CD4-positive, alpha-beta T cell (primary cell): ENCODE measurements at regions not wholly inside any gene's neighbourhood (a gene's known extent, or its start where the extent isn't known, plus 50 kb on each side); places are given as distances from the start of the nearest gene placed in this dataset.

Experiments
- ATAC-seq: fragments of 200-7000 bp; cut with Tn5 transposase; one replicate; pipeline ENCODE4 v1.10.0; 2022; ENCODE audit warnings: mild to moderate bottlenecking; ENCODE audit not compliant: poor library complexity
- CTCF ChIA-PET: fragments of 350-600 bp; sonication (Branson Sonifier 250); formaldehyde crosslinking; loops from one replicate; lab custom pipeline; 2021; ENCODE audit warnings: antibody characterized with exemption, inconsistent platforms; lab: Charles Lee
- POLR2A ChIA-PET: fragments of 350-600 bp; sonication (Branson Sonifier 250); formaldehyde crosslinking; loops from one replicate; lab custom pipeline; 2021; ENCODE audit warnings: antibody characterized with exemption, inconsistent platforms; lab: Charles Lee
- DNase-seq, 14 experiments: peaks; one replicate each; pipeline ENCODE4 v3.0.0-alpha.2; 2013 to 2020; ENCODE audit warnings: mixed read lengths in 2 of 14
- H3K27ac ChIP-seq, 2 donors: one replicate each; pipeline versions ENCODE4 v1.5.1 to v1.7.0; 2013; ENCODE audit warnings: low read length in 2 of 2, low read depth in 1 of 2, mild to moderate bottlenecking in 1 of 2
- H3K27me3 ChIP-seq, 2 experiments: 1 replicate in 1 of 2; 2 replicates in 1 of 2; pipeline versions ENCODE4 v1.6.1 to v1.7.0; 2013; ENCODE audit warnings: low read length in 2 of 2, control low read depth in 1 of 2, mild to moderate bottlenecking in 1 of 2, moderate library complexity in 1 of 2; ENCODE audit not compliant: insufficient read depth in 2 of 2, control insufficient read depth in 1 of 2
- H3K36me3 ChIP-seq: one replicate; pipeline ENCODE4 v1.6.1; 2013; ENCODE audit warnings: low read length, control low read depth; ENCODE audit not compliant: insufficient read depth
- H3K4me1 ChIP-seq: one replicate; pipeline ENCODE4 v1.6.1; 2013; ENCODE audit warnings: low read length, control low read depth; ENCODE audit not compliant: insufficient read depth
- H3K4me3 ChIP-seq: one replicate; pipeline ENCODE4 v1.5.1; 2013; ENCODE audit warnings: mild to moderate bottlenecking, low read length, moderate library complexity
- H3K9me3 ChIP-seq, 2 experiments: 1 replicate in 1 of 2; 2 replicates in 1 of 2; pipeline versions ENCODE4 v1.6.1 to v1.7.0; 2013; ENCODE audit warnings: low read length in 2 of 2, mild to moderate bottlenecking in 2 of 2, control low read depth in 1 of 2, moderate library complexity in 1 of 2; ENCODE audit not compliant: control insufficient read depth in 1 of 2, insufficient read depth in 1 of 2
- H3K27ac Mint-ChIP-seq: one replicate; pipeline ENCODE4 v1.8.0; 2020; ENCODE audit warnings: mixed read lengths
- H3K27me3 Mint-ChIP-seq: one replicate; pipeline ENCODE4 v1.8.0; 2021; ENCODE audit warnings: mixed read lengths
- H3K36me3 Mint-ChIP-seq: one replicate; pipeline ENCODE4 v1.8.0; 2021; ENCODE audit warnings: low read depth, mixed read lengths
- H3K4me1 Mint-ChIP-seq: one replicate; pipeline ENCODE4 v1.8.0; 2021; ENCODE audit warnings: low read depth, mixed read lengths
- H3K4me3 Mint-ChIP-seq: one replicate; pipeline ENCODE4 v1.8.0; 2020; ENCODE audit warnings: mild to moderate bottlenecking, mixed read lengths
- H3K9me3 Mint-ChIP-seq: one replicate; pipeline ENCODE4 v1.8.0; 2020; ENCODE audit warnings: mixed read lengths
- intact Hi-C, 2 experiments: fragments of 100-400 bp; cut with DNase I in 1 of 2; cut with micrococcal nuclease in 1 of 2; formaldehyde crosslinking; loops; one replicate each; pipeline versions ENCODE4 v1.15.1 to v1.9.0; 2023 to 2025; cut with DNase I, micrococcal nuclease
- TF ChIP-seq, protein P1 (sequence below): fragments of 200-600 bp; IDR thresholded peaks from one replicate; pipeline ENCODE4 v1.8.0; 2022; ENCODE audit warnings: antibody characterized with exemption, mild to moderate bottlenecking

DNA sequence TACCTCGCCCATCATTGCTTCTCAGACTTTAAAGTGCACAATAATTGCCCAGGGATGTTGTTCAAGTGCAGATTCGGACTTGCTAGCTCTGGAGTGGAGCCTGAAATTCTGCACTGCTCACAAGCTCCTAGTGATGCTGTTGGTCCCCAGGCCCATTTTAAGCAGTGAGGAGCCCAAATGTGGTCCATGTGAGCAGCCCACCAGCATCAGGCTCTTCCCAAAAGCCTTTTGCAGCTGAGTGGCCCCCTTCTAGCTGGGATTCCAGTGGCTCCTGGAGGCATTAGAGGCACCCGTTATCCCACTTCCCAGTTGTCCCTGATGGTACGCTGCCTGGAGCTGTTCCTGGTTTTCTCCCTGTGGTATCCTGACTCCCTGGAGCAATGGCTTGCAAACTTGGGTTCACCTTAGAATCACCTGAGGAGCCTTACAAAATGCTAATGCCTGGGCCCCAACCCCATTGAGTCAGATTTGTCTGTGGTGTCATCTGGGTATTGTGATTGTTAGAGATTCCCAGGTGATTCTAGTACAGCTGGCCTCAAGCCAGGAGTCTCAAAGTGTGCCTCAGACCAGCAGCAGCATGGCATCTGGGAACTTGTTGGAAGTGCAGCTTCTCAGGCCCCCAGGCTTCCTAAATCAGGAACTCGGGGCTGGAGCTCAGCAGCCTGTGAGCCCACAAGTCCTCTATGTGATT lies 186.9 kb upstream of the SLC24A3 start:
- intact Hi-C loops = no loop called here
- no peak overlapping the region for H3K4me3 ChIP-seq
- peaks cover 0 to 42% of the 10 kb centered on the region in 2 experiments for H3K9me3 ChIP-seq
- ChIA-PET CTCF (no interaction called here), POLR2A (no interaction called here)
- Mint-ChIP-seq H3K27me3 (peaks cover 4% of the 10 kb centered on the region), H3K4me1 (no peaks in the 10 kb centered on the region), H3K9me3 (no peaks in the 10 kb centered on the region), H3K36me3 (no peaks in the 10 kb centered on the region), H3K4me3 (no peak overlapping the region), H3K27ac (no peak overlapping the region)
- TF ChIP-seq, protein P1, sequence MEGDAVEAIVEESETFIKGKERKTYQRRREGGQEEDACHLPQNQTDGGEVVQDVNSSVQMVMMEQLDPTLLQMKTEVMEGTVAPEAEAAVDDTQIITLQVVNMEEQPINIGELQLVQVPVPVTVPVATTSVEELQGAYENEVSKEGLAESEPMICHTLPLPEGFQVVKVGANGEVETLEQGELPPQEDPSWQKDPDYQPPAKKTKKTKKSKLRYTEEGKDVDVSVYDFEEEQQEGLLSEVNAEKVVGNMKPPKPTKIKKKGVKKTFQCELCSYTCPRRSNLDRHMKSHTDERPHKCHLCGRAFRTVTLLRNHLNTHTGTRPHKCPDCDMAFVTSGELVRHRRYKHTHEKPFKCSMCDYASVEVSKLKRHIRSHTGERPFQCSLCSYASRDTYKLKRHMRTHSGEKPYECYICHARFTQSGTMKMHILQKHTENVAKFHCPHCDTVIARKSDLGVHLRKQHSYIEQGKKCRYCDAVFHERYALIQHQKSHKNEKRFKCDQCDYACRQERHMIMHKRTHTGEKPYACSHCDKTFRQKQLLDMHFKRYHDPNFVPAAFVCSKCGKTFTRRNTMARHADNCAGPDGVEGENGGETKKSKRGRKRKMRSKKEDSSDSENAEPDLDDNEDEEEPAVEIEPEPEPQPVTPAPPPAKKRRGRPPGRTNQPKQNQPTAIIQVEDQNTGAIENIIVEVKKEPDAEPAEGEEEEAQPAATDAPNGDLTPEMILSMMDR = no peak
- DNase-seq = no peak
- no peaks in the 10 kb centered on the region for H3K4me1 ChIP-seq
- no peaks in the 10 kb centered on the region for H3K27me3 ChIP-seq
- no peaks in the 10 kb centered on the region for H3K36me3 ChIP-seq
- no peak for ATAC-seq
- H3K27ac ChIP-seq = no peak overlapping the region

DNA sequence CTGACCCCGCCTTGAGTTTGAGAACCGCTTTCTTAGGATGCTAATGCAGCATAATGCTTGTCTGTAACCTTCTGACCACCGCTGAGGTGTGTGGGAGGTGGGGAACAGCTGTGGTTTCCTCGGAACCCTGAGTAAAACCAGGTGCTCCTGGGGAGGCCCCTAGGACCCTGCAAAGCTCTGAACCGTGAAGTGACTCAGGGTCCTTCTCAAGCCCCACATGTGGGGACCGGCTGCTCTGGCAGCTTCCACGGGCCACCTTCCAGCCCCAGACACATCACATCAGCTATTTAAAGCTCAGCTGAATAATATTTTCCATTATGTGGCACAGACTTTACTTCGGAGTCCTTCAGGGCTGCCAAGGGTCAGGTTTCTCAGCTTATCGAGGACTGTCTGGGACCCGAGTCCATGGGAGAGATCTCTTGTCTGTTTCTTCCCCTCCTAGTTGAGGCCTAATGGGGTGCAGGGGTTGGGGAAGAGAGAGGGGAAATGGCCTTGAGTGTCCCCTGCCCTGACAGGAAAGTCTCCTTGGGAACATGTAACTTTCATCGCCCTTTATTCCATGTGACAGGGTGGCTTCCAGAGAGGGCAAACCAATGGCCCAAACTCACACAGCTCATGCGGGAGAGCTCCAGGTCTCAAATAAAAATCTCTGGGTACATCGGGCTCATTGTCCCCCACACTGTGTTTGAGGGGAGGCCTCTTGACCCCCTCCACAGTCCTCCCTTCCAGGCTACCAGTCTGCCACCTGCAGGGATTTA lies 186.1 kb upstream of the SLC24A3 start:
- intact Hi-C loops = no loop called here
- Mint-ChIP-seq H3K4me1 (no peaks in the 10 kb centered on the region), H3K27ac (no peak overlapping the region), H3K36me3 (no peaks in the 10 kb centered on the region), H3K9me3 (no peaks in the 10 kb centered on the region), H3K27me3 (peaks cover 4% of the 10 kb centered on the region), H3K4me3 (no peak overlapping the region)
- ATAC-seq (no peak), DNase-seq (no peak)
- Histone ChIP-seq H3K4me3 (no peak overlapping the region), H3K36me3 (no peaks in the 10 kb centered on the region), H3K27me3 (no peaks in the 10 kb centered on the region), H3K27ac (no peak overlapping the region), H3K9me3 (peaks cover 0 to 37% of the 10 kb centered on the region in 2 experiments), H3K4me1 (no peaks in the 10 kb centered on the region)
- ChIA-PET POLR2A (no interaction called here), CTCF (no interaction called here)
- TF ChIP-seq, protein P1 = no peak

DNA sequence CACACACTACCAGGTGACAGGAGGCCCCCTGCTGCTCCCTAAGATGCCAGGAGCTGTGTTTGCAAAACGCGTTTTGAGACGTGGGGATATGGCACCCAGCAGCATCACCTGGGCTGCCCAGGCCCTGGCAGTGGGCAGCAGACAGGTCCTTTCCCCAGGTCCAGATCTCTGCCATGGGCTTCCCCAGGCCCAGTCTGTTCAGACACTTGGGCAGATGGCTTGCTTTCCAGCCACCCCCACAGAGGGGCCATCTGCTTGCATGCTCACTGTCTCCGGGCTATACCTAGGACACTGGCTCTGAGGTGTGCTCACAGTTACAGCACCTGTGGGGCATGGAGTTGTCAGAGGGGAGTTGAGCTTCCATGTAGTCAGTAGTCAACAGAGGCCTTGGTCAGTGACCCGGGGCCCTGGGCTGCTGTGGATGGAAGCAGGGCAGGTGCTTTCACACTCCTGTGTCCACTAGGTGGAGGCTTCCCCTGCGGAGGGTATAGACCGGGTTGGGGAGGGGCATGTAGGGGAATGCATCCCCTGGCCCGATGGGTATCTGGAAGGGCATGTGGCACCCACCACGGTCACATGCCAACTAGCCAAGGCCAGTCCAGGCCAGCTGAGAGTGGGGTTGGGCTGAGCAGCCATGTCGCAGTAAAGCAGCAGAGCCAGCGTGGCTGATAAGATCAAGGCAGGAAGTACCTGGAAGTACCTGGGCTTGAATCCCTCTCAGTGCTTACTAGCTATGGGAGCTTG lies 185.4 kb upstream of the SLC24A3 start:
- ChIA-PET POLR2A (no interaction called here), CTCF (no interaction called here)
- intact Hi-C loops = no loop called here
- Mint-ChIP-seq H3K27ac (no peak overlapping the region), H3K4me1 (no peaks in the 10 kb centered on the region), H3K27me3 (peaks cover 4% of the 10 kb centered on the region), H3K9me3 (no peaks in the 10 kb centered on the region), H3K36me3 (no peaks in the 10 kb centered on the region), H3K4me3 (no peak overlapping the region)
- TF ChIP-seq, protein P1 = no peak
- no peak for ATAC-seq
- H3K36me3 ChIP-seq = no peaks in the 10 kb centered on the region
- H3K27me3 ChIP-seq = no peaks in the 10 kb centered on the region
- no peak for DNase-seq
- no peak overlapping the region for H3K27ac ChIP-seq
- H3K4me1 ChIP-seq = no peaks in the 10 kb centered on the region
- no peak overlapping the region for H3K4me3 ChIP-seq
- H3K9me3 ChIP-seq = peaks cover 0 to 29% of the 10 kb centered on the region in 2 experiments
